CD4-positive, CD25-positive, alpha-beta regulatory T cell (primary cell): ENCODE measurements at regions not wholly inside any gene's neighbourhood (a gene's known extent, or its start where the extent isn't known, plus 50 kb on each side); places are given as distances from the start of the nearest gene placed in this dataset.

Experiments used
- ATAC-seq, 2 donors: fragments of 150-1000 bp; cut with Tn5 transposase; one replicate each; pipeline ENCODE4 v1.10.0; 2021; ENCODE audit warnings: low read depth in 2 of 2, moderate number of reproducible peaks in 2 of 2, moderate library complexity in 1 of 2
- DNase-seq, 3 donors: peaks; one replicate each; pipeline versions ENCODE4 v3.0.0 to v3.0.0-alpha.2; 2012 to 2022; ENCODE audit warnings: mixed read lengths in 1 of 3
- H3K27ac ChIP-seq: one replicate; pipeline ENCODE4 v1.7.0; 2013; ENCODE audit warnings: mild to moderate bottlenecking, low read length; ENCODE audit not compliant: insufficient read depth, poor library complexity, severe bottlenecking
- H3K27me3 ChIP-seq: one replicate; pipeline ENCODE4 v1.7.0; 2013; ENCODE audit warnings: low read length; ENCODE audit not compliant: control insufficient read depth, insufficient read depth
- H3K36me3 ChIP-seq: one replicate; pipeline ENCODE4 v1.7.0; 2013; ENCODE audit warnings: mild to moderate bottlenecking, low read length, moderate library complexity; ENCODE audit not compliant: control insufficient read depth, insufficient read depth
- H3K4me1 ChIP-seq: 2 replicates; pipeline ENCODE4 v1.7.0; 2013; ENCODE audit warnings: mild to moderate bottlenecking, low read length; ENCODE audit not compliant: insufficient read depth, control insufficient read depth, poor library complexity, severe bottlenecking
- H3K4me3 ChIP-seq: one replicate; pipeline ENCODE4 v1.7.0; 2013; ENCODE audit warnings: low read depth, mild to moderate bottlenecking, low read length, moderate library complexity
- H3K9me3 ChIP-seq, 2 experiments: 1 replicate in 1 of 2; 2 replicates in 1 of 2; pipeline ENCODE4 v1.7.0; 2013; ENCODE audit warnings: low read length in 2 of 2, mild to moderate bottlenecking in 1 of 2, moderate library complexity in 1 of 2; ENCODE audit not compliant: control insufficient read depth in 2 of 2
- H3K27ac Mint-ChIP-seq, 3 donors: one replicate each; pipeline ENCODE4 v1.8.0; 2020 to 2022; ENCODE audit warnings: mild to moderate bottlenecking in 3 of 3, mixed read lengths in 3 of 3, moderate library complexity in 2 of 3
- H3K27me3 Mint-ChIP-seq: one replicate; pipeline ENCODE4 v1.8.0; 2022; ENCODE audit warnings: mild to moderate bottlenecking, mixed read lengths
- H3K36me3 Mint-ChIP-seq: one replicate; pipeline ENCODE4 v1.8.0; 2020; ENCODE audit warnings: mixed read lengths
- H3K4me1 Mint-ChIP-seq, 4 donors: one replicate each; pipeline ENCODE4 v1.8.0; 2020 to 2022; ENCODE audit warnings: mixed read lengths in 4 of 4, mild to moderate bottlenecking in 1 of 4
- H3K4me3 Mint-ChIP-seq, 4 donors: one replicate each; pipeline ENCODE4 v1.8.0; 2020 to 2022; ENCODE audit warnings: mild to moderate bottlenecking in 4 of 4, mixed read lengths in 4 of 4, moderate library complexity in 3 of 4
- H3K9me3 Mint-ChIP-seq, 7 donors: one replicate each; pipeline ENCODE4 v1.8.0; 2020 to 2022; ENCODE audit warnings: mixed read lengths in 7 of 7, mild to moderate bottlenecking in 3 of 7, moderate library complexity in 2 of 7

DNA sequence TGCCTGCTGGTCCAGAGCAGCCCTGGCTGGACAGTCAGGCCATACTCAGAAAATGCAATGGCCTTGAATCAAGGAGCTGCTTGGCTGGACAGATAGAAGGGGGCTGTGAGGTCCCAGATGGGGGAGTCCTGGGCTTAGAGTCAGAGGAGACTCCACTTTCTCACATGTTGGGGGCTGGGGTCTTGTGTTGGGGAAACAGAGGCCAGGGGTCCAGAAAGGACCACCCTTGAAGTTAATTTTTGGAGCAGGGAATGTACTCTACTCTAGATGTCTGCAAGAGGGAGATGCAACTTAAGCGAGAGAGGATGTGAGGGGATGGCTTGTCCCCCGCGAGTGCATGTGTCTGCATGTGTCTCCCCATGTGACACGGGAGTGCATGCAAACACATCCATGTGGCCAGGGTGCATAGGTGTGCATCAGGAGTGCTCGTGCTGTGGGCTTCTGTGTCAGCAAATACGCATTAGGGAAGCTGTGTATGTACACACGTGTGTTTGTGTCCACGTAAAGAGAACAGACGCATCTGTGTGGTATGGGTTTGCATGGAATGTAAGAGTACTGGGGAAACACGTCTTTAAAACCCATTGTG lies 303.2 kb downstream of the MYCN start:
- DNase-seq (no peak), ATAC-seq (no peak)
- Mint-ChIP-seq H3K27me3 (peaks cover 4% of the 10 kb centered on the region), H3K9me3 (peaks cover 0 to 1% (median 0%) of the 10 kb centered on the region in 7 donors), H3K4me3 (no peak overlapping the region), H3K27ac (no peak overlapping the region), H3K36me3 (no peaks in the 10 kb centered on the region), H3K4me1 (no peaks in the 10 kb centered on the region)
- Histone ChIP-seq H3K9me3 (no peaks in the 10 kb centered on the region), H3K27me3 (no peaks in the 10 kb centered on the region), H3K27ac (no peak overlapping the region), H3K36me3 (no peaks in the 10 kb centered on the region), H3K4me1 (no peaks in the 10 kb centered on the region), H3K4me3 (no peak overlapping the region)

DNA sequence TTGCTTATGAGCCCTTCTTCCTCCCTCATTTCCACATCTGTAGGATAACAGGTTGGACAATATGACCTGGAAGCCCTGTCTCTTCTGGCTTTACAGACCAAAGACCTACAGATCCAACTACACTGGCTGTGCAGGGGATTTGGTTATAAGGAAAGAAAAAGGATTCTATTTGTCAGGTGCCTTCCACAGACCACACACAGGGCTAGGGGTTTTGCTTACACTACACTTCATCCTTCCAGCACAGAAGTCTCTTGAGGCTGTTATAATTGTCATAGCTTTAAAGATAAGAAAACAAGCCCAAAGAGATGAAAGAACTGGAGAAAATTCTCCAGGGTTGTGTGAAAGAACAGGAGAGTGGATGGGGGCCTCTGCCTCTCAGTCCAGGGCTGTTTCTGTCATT lies 302.6 kb downstream of the MYCN start:
- Mint-ChIP-seq H3K27ac (no peak overlapping the region), H3K4me3 (no peak overlapping the region), H3K36me3 (no peaks in the 10 kb centered on the region), H3K27me3 (peaks cover 4% of the 10 kb centered on the region), H3K9me3 (peaks cover 0 to 2% (median 0%) of the 10 kb centered on the region in 7 donors), H3K4me1 (no peaks in the 10 kb centered on the region)
- Histone ChIP-seq H3K36me3 (no peaks in the 10 kb centered on the region), H3K9me3 (no peaks in the 10 kb centered on the region), H3K27me3 (no peaks in the 10 kb centered on the region), H3K4me1 (no peaks in the 10 kb centered on the region), H3K27ac (no peak overlapping the region), H3K4me3 (no peak overlapping the region)
- DNase-seq (no peak), ATAC-seq (no peak)

DNA sequence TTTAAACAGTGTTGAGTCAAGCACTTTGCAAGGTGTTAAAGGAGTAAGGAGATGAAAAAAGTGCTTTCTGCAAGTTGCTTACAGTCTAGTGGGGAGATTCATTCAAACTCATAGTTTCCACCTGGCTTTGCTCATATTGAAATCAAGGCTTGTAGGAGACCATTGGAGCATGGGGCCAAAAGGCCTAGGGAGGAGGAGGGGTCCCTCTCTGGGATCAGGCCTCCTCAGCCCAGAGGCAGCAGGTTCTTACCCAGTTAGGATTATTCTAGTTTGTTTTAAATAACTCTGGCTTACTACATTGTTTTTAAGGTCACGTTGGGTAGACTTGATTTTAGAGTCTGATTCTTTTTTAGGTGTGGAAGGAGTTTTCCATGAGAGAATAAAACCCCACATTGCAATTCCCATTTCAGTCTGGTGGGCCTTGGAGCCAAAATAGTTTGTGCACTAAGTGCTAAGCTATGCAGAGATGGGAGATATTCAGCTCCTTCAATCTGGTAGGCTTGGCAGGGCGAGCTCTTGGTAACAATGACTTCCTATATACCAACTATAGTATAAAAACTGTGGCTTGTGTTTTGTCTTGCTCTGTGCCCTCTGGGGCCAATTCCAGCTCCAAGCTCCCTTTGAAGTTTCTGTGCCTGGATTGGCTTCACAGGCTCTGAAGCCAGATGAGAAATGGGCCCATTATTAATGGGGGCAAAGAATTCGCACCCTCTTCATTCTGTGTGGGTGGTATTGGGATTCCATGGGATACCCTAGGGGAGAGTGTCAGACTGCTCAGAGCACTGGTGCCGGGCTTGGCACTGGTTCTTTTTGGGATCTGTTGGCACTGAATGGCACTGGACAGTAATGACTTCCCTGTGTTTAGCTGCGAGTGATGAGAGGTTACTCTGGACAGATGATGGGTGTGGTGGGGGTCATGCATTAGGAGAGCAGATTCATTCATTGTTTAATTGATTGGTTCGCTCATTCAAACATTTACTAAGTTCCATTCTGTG lies 301.1 kb downstream of the MYCN start:
- Mint-ChIP-seq H3K36me3 (no peaks in the 10 kb centered on the region), H3K4me1 (no peaks in the 10 kb centered on the region), H3K4me3 (no peak overlapping the region), H3K27me3 (peaks cover 4% of the 10 kb centered on the region), H3K27ac (no peak overlapping the region), H3K9me3 (peaks cover 0 to 2% (median 0%) of the 10 kb centered on the region in 7 donors)
- DNase-seq: no peak
- Histone ChIP-seq H3K27me3 (no peaks in the 10 kb centered on the region), H3K36me3 (no peaks in the 10 kb centered on the region), H3K27ac (no peak overlapping the region), H3K4me1 (no peaks in the 10 kb centered on the region), H3K4me3 (no peak overlapping the region), H3K9me3 (no peaks in the 10 kb centered on the region)
- no peak for ATAC-seq

DNA sequence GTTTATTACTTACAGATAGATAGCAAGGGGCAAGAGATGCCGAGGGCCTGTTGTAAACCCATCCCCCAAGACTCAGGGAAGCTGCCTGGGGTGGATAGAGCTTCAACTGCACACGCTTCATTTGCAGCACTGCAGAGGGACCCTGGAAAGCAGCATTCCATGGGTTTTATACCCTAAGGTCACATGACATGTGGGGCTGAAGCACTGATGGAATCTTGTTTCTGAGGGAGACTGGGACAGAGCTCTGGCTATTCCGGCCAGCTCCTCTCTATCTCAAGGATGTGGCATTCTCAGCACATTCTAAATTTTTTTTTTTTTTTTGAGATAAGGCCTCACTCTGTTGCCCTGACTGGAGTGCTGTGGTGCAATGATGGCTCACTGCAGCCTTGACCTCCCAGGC lies 300.1 kb downstream of the MYCN start:
- no peak overlapping the region for H3K4me3 ChIP-seq
- H3K4me1 ChIP-seq: no peaks in the 10 kb centered on the region
- ATAC-seq: no peak
- H3K4me3 Mint-ChIP-seq: no peak overlapping the region
- no peaks in the 10 kb centered on the region for H3K27me3 ChIP-seq
- no peaks in the 10 kb centered on the region for H3K36me3 Mint-ChIP-seq
- peaks cover 4% of the 10 kb centered on the region for H3K27me3 Mint-ChIP-seq
- no peak overlapping the region for H3K27ac ChIP-seq
- H3K4me1 Mint-ChIP-seq: peaks cover 0 to 3% (median 0%) of the 10 kb centered on the region in 4 donors
- no peaks in the 10 kb centered on the region for H3K36me3 ChIP-seq
- no peak for DNase-seq
- peaks cover 0 to 4% (median 0%) of the 10 kb centered on the region in 7 donors for H3K9me3 Mint-ChIP-seq
- H3K27ac Mint-ChIP-seq: no peak overlapping the region
- H3K9me3 ChIP-seq: no peaks in the 10 kb centered on the region

DNA sequence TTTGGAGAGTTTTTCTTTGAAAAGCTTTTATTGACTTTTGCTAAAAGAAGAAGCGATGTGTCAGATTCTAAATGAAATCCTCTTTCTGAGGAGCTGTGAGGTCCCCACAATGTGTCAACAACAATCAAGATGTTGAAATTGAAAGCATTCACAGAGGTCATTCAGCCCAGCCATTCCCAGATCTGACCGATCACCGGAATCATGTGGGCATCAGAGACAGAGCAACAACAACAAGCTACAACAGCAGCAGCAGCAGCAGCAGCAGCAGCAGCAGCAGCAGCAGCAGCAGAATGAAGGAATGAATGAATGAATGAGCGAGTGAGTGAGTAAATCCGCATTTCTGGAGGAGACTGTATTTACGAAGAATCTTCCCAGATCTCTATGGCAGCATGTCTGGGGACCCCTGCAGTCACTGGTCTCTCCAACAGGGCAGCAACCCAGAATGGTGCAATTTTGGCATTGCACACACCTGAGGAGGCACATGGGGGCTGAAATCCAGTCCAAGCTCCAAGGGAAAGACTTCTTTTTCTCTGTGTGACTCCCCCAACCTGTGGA lies 299.0 kb downstream of the MYCN start:
- Mint-ChIP-seq H3K4me3 (no peak overlapping the region), H3K27ac (no peak overlapping the region), H3K36me3 (no peaks in the 10 kb centered on the region), H3K27me3 (peaks cover 4% of the 10 kb centered on the region), H3K9me3 (peaks cover 0 to 4% (median 0%) of the 10 kb centered on the region in 7 donors), H3K4me1 (peaks cover 0 to 3% (median 0%) of the 10 kb centered on the region in 4 donors)
- DNase-seq: no peak
- no peak for ATAC-seq
- no peak overlapping the region for H3K4me3 ChIP-seq
- no peaks in the 10 kb centered on the region for H3K27me3 ChIP-seq
- H3K4me1 ChIP-seq: no peaks in the 10 kb centered on the region
- no peak overlapping the region for H3K27ac ChIP-seq
- H3K9me3 ChIP-seq: no peaks in the 10 kb centered on the region
- H3K36me3 ChIP-seq: no peaks in the 10 kb centered on the region

DNA sequence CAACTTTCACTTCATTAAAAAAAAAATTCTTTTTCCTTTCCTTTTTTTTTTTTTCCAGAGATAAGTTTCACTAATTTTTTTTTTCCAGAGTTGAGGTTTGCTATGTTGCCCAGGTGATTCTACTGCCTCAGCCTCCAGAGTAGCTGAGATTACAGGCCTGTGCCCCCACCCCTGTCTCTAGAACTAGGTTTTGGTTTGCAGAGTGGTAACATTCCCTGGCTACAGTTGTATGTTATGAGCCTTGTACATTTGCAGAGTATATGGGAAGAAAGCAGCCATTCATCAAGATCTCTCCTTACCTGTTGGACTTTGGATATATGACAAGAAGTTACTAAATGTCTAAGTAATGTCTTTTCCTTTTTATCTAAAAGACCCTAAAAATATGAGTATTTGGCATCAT lies 298.4 kb downstream of the MYCN start:
- Histone ChIP-seq H3K27ac (no peak overlapping the region), H3K9me3 (no peaks in the 10 kb centered on the region), H3K4me3 (no peak overlapping the region), H3K27me3 (no peaks in the 10 kb centered on the region), H3K4me1 (no peaks in the 10 kb centered on the region), H3K36me3 (no peaks in the 10 kb centered on the region)
- Mint-ChIP-seq H3K9me3 (peaks cover 0 to 4% (median 0%) of the 10 kb centered on the region in 7 donors), H3K27me3 (no peaks in the 10 kb centered on the region), H3K27ac (no peak overlapping the region), H3K36me3 (no peaks in the 10 kb centered on the region), H3K4me3 (no peak overlapping the region), H3K4me1 (peaks cover 0 to 3% (median 0%) of the 10 kb centered on the region in 4 donors)
- ATAC-seq (no peak), DNase-seq (no peak)

DNA sequence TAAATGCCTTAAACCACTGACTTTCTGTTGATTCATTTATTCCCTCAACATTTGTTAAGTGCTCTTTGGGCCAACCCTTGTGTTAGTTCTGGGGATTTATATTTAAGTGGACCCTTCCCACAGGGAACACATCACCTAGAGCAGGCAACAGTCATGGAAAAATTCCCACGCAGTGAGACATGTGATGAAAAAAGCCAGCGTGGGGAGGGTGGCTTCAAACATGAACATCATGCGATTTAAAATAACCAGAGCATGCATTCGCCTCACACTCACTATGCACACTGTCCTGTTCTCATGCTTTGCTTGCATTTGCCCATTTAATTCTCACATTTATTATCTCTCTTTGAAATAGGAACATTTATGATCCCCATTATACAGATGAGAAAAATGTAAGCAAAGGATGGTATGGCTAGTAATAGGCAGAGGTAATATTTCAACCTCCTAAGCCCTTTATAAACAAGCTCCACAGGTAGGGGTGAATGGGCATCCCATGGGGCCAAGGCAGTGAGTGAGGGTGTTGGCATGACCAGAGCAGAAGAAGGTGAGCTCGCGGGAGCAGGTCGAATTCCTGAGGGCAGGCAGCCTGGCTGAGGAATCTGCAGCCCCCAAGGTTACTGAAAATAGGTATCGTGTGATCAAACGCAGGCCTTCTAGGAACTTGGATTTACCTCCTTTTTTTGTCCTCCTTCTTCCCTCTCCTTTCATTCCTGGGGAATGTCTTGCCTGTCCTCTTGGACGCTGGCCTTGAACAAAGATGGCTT lies 297.8 kb downstream of the MYCN start:
- Histone ChIP-seq H3K27me3 (no peaks in the 10 kb centered on the region), H3K4me3 (no peak overlapping the region), H3K9me3 (no peaks in the 10 kb centered on the region), H3K4me1 (no peaks in the 10 kb centered on the region), H3K36me3 (no peaks in the 10 kb centered on the region), H3K27ac (no peak overlapping the region)
- H3K4me1 Mint-ChIP-seq: peaks cover 0 to 3% (median 0%) of the 10 kb centered on the region in 4 donors
- peaks cover 0 to 4% (median 0%) of the 10 kb centered on the region in 7 donors for H3K9me3 Mint-ChIP-seq
- H3K4me3 Mint-ChIP-seq: no peak overlapping the region
- DNase-seq: no peak
- H3K36me3 Mint-ChIP-seq: no peaks in the 10 kb centered on the region
- no peak for ATAC-seq
- H3K27ac Mint-ChIP-seq: no peak overlapping the region
- no peaks in the 10 kb centered on the region for H3K27me3 Mint-ChIP-seq
